Testis (tissue), 2 donors: ENCODE measurements at regions not wholly inside any gene's neighbourhood (a gene's known extent, or its start where the extent isn't known, plus 50 kb on each side); places are given as distances from the start of the nearest gene placed in this dataset.

ENCODE experiments used
- CTCF ChIP-seq, 3 experiments: fragments of 450-650 bp in 2 of 3; fragments of 200-600 bp in 1 of 3; sonication (generic) in 1 of 3; IDR thresholded peaks; one replicate each; pipeline ENCODE4 v1.5.1; 2016 to 2019; ENCODE audit warnings: antibody characterized with exemption in 3 of 3, mild to moderate bottlenecking in 2 of 3, moderate library complexity in 1 of 3
- POLR2A ChIP-seq: fragments of 450-650 bp; IDR thresholded peaks from one replicate; pipeline ENCODE4 v1.6.1; 2017; ENCODE audit warnings: antibody characterized with exemption, mild to moderate bottlenecking, moderate library complexity

GRCh38 chrX:774536-774935 lies 143.9 kb downstream of the SHOX start:
- TF ChIP-seq POLR2A, result no peak
- TF ChIP-seq CTCF (IDR thresholded peaks at IDR 0.05), result no peak
